Common myeloid progenitor, CD34-positive (primary cell): ENCODE measurements at regions not wholly inside any gene's neighbourhood (a gene's known extent, or its start where the extent isn't known, plus 50 kb on each side); places are given as distances from the start of the nearest gene placed in this dataset.

Source experiments
- CTCF ChIA-PET: fragments of 350-600 bp; sonication (Branson Sonifier 250); formaldehyde crosslinking; loops from one replicate; lab custom pipeline; 2021; ENCODE audit warnings: antibody characterized with exemption; lab: Charles Lee
- POLR2A ChIA-PET: fragments of 350-600 bp; sonication (Branson Sonifier 250); formaldehyde crosslinking; loops from one replicate; lab custom pipeline; 2021; ENCODE audit warnings: antibody characterized with exemption; lab: Charles Lee
- DNase-seq, 3 donors: peaks; one replicate each; pipeline versions ENCODE4 v3.0.0 to v3.0.0-alpha.2; 2013
- H3K27ac ChIP-seq, 2 experiments: 1 replicate in 1 of 2; 2 replicates in 1 of 2; pipeline ENCODE4 v1.7.0; 2013; ENCODE audit warnings: inconsistent platforms in 2 of 2, low read length in 2 of 2, mild to moderate bottlenecking in 2 of 2, low read depth in 1 of 2, moderate library complexity in 1 of 2; ENCODE audit not compliant: severe bottlenecking in 2 of 2, insufficient read depth in 1 of 2, poor library complexity in 1 of 2
- H3K27me3 ChIP-seq, 5 experiments: replicated peaks in 2 of 5; 1 replicate in 3 of 5; 2 replicates in 2 of 5; pipeline versions ENCODE4 v1.6.1 to v1.7.0; 2013; ENCODE audit warnings: low read length in 4 of 5, mild to moderate bottlenecking in 2 of 5, moderate library complexity in 2 of 5, inconsistent platforms in 1 of 5; ENCODE audit not compliant: insufficient read depth in 5 of 5, control insufficient read depth in 4 of 5
- H3K36me3 ChIP-seq, 4 experiments: 1 replicate in 2 of 4; 2 replicates in 2 of 4; pipeline versions ENCODE4 v1.6.1 to v1.7.0; 2013; ENCODE audit warnings: low read length in 3 of 4, control low read depth in 1 of 4, mild to moderate bottlenecking in 1 of 4; ENCODE audit not compliant: control insufficient read depth in 4 of 4, insufficient read depth in 4 of 4
- H3K4me1 ChIP-seq, 4 experiments: 1 replicate in 3 of 4; 2 replicates in 1 of 4; pipeline versions ENCODE4 v1.6.1 to v1.7.1; 2013; ENCODE audit warnings: low read length in 3 of 4, mild to moderate bottlenecking in 3 of 4, control low read depth in 1 of 4, inconsistent platforms in 1 of 4, moderate library complexity in 1 of 4; ENCODE audit not compliant: control insufficient read depth in 4 of 4, insufficient read depth in 4 of 4; ENCODE audit errors: control extremely low read depth in 1 of 4
- H3K4me3 ChIP-seq, 7 experiments: 1 replicate in 4 of 7; 2 replicates in 3 of 7; pipeline versions ENCODE4 v1.5.1 to v1.7.0; 2013; ENCODE audit warnings: mild to moderate bottlenecking in 7 of 7, low read length in 6 of 7, moderate library complexity in 6 of 7, inconsistent platforms in 2 of 7, low read depth in 2 of 7, control low read depth in 1 of 7; ENCODE audit not compliant: insufficient read depth in 4 of 7, control insufficient read depth in 1 of 7; ENCODE audit errors: extremely low read depth in 1 of 7
- H3K9me3 ChIP-seq, 5 experiments: 1 replicate in 4 of 5; 2 replicates in 1 of 5; pipeline versions ENCODE4 v1.6.1 to v1.7.1; 2013; ENCODE audit warnings: low read length in 4 of 5, mild to moderate bottlenecking in 2 of 5, inconsistent platforms in 1 of 5, low read depth in 1 of 5, moderate library complexity in 1 of 5; ENCODE audit not compliant: control insufficient read depth in 4 of 5, insufficient read depth in 2 of 5; ENCODE audit errors: control extremely low read depth in 1 of 5
- WGBS: methylation state at CpG from one replicate; pipeline ENCODE4 v1.1.5; 2013; ENCODE audit not compliant: insufficient coverage; 5-methylcytosine and 5-hydroxymethylcytosine counted together

- no peak for DNase-seq
- Histone ChIP-seq H3K4me1 (no peaks in the 10 kb centered on the region), H3K36me3 (no peaks in the 10 kb centered on the region), H3K9me3 (no peaks in the 10 kb centered on the region), H3K4me3 (no peak overlapping the region), H3K27ac (no peak overlapping the region), H3K27me3 (no peaks in the 10 kb centered on the region)
- 67% methylated on average over 1 of the region's 1 CpG for WGBS
- ChIA-PET CTCF (no interaction called here), POLR2A (no interaction called here)
These were observed 378.4 kb downstream of the BTG1 start for GRCh38 chr12:91767237-91767636.

GRCh38 chr12:91766454-91766853 is 379.2 kb downstream of the BTG1 start:
- WGBS, result 86% methylated on average over 1 of the region's 1 CpG
- ChIA-PET CTCF (no interaction called here), POLR2A (no interaction called here)
- H3K27ac ChIP-seq, result no peak overlapping the region
- no peak for DNase-seq
- no peaks in the 10 kb centered on the region for H3K36me3 ChIP-seq
- H3K4me1 ChIP-seq, result no peaks in the 10 kb centered on the region
- H3K9me3 ChIP-seq, result no peaks in the 10 kb centered on the region
- no peak overlapping the region for H3K4me3 ChIP-seq
- H3K27me3 ChIP-seq, result no peaks in the 10 kb centered on the region

GRCh38 chr12:91763654-91764370 is 381.8 kb downstream of the BTG1 start:
- ChIA-PET CTCF (no interaction called here), POLR2A (no interaction called here)
- no peak overlapping the region for H3K27ac ChIP-seq
- H3K9me3 ChIP-seq, result peaks cover 0 to 2% (median 0%) of the 10 kb centered on the region in 5 experiments
- no peak for DNase-seq
- no peaks in the 10 kb centered on the region for H3K27me3 ChIP-seq
- no peaks in the 10 kb centered on the region for H3K4me1 ChIP-seq
- H3K36me3 ChIP-seq, result no peaks in the 10 kb centered on the region
- no peak overlapping the region for H3K4me3 ChIP-seq
- 98% methylated on average over 3 of the region's 5 CpGs for WGBS

- Histone ChIP-seq H3K9me3 (peaks cover 0 to 4% (median 0%) of the 10 kb centered on the region in 5 experiments), H3K27ac (no peak overlapping the region), H3K27me3 (no peaks in the 10 kb centered on the region), H3K36me3 (no peaks in the 10 kb centered on the region), H3K4me3 (no peak overlapping the region), H3K4me1 (no peaks in the 10 kb centered on the region)
- POLR2A ChIA-PET, result no interaction called here
- CTCF ChIA-PET, result no interaction called here
- no peak for DNase-seq
- WGBS, result no CpG with 5 or more reads among the region's 3 CpGs
These were observed 392.0 kb downstream of the BTG1 start for GRCh38 chr12:91753649-91754048.

GRCh38 chr12:91746976-91747375 is 398.7 kb downstream of the BTG1 start:
- no peak overlapping the region for H3K4me3 ChIP-seq
- POLR2A ChIA-PET, result interaction anchor here (0.6 kb wide), 1 partner anchor 819 kb away, joined by 4 read pairs; no protein-coding TSS in a partner anchor
- H3K4me1 ChIP-seq, result no peaks in the 10 kb centered on the region
- no peaks in the 10 kb centered on the region for H3K36me3 ChIP-seq
- CTCF ChIA-PET, result no interaction called here
- WGBS, result 100% methylated on average over 1 of the region's 1 CpG
- H3K27me3 ChIP-seq, result no peaks in the 10 kb centered on the region
- DNase-seq, result no peak
- H3K9me3 ChIP-seq, result no peaks in the 10 kb centered on the region
- no peak overlapping the region for H3K27ac ChIP-seq

- Histone ChIP-seq H3K4me3 (no peak overlapping the region), H3K9me3 (peaks cover 0 to 2% (median 0%) of the 10 kb centered on the region in 5 experiments), H3K4me1 (no peaks in the 10 kb centered on the region), H3K27ac (no peak overlapping the region), H3K36me3 (no peaks in the 10 kb centered on the region), H3K27me3 (no peaks in the 10 kb centered on the region)
- WGBS, result no CpG with 5 or more reads among the region's 2 CpGs
- no peak for DNase-seq
- ChIA-PET POLR2A (no interaction called here), CTCF (no interaction called here)
These were observed 401.0 kb downstream of the BTG1 start for GRCh38 chr12:91744597-91744996.

GRCh38 chr12:91743704-91744321 is 401.8 kb downstream of the BTG1 start:
- ChIA-PET POLR2A (no interaction called here), CTCF (no interaction called here)
- Histone ChIP-seq H3K9me3 (peaks cover 0 to 2% (median 0%) of the 10 kb centered on the region in 5 experiments), H3K4me3 (no peak overlapping the region), H3K27me3 (no peaks in the 10 kb centered on the region), H3K4me1 (no peaks in the 10 kb centered on the region), H3K36me3 (no peaks in the 10 kb centered on the region), H3K27ac (no peak overlapping the region)
- DNase-seq, result no peak
- 71% methylated on average over 1 of the region's 7 CpGs for WGBS
